Gastrocnemius medialis (tissue), 4 donors: ENCODE measurements at regions not wholly inside any gene's neighbourhood (a gene's known extent, or its start where the extent isn't known, plus 50 kb on each side); places are given as distances from the start of the nearest gene placed in this dataset.

Experiments
- ATAC-seq, 2 donors: fragments of 150-250 bp; one replicate each; pipeline ENCODE4 v1.9.1; 2016
- DNase-seq, 2 donors: peaks; one replicate each; pipeline ENCODE4 v3.0.0-alpha.2; 2019
- H3K27ac ChIP-seq, 4 donors: fragments of 200-600 bp; sonication (generic); 1 replicate in 1 of 4; 2 replicates in 3 of 4; pipeline ENCODE4 v1.5.1; 2016 to 2018; ENCODE audit warnings: mild to moderate bottlenecking in 2 of 4, moderate library complexity in 1 of 4
- H3K27me3 ChIP-seq, 3 donors: fragments of 200-600 bp; sonication (generic) in 2 of 3; 1 replicate in 1 of 3; 2 replicates in 2 of 3; pipeline versions ENCODE4 v1.5.1 to v1.6.0; 2016 to 2019; ENCODE audit warnings: mild to moderate bottlenecking in 1 of 3, moderate library complexity in 1 of 3
- H3K36me3 ChIP-seq, 2 donors: fragments of 200-600 bp; sonication (generic) in 1 of 2; one replicate each; pipeline ENCODE4 v1.5.1; 2017 to 2018
- H3K4me1 ChIP-seq, 2 donors: fragments of 200-600 bp; sonication (generic) in 1 of 2; one replicate each; pipeline ENCODE4 v1.5.1; 2016 to 2017; ENCODE audit warnings: mild to moderate bottlenecking in 2 of 2
- H3K4me3 ChIP-seq, 4 donors: fragments of 200-600 bp; sonication (generic) in 3 of 4; 1 replicate in 1 of 4; 2 replicates in 3 of 4; pipeline ENCODE4 v1.5.1; 2016 to 2019; ENCODE audit warnings: mild to moderate bottlenecking in 2 of 4
- H3K9me3 ChIP-seq, 3 donors: fragments of 200-600 bp; sonication (generic) in 2 of 3; 1 replicate in 1 of 3; 2 replicates in 2 of 3; pipeline ENCODE4 v1.5.1; 2016 to 2019
- POLR2A ChIP-seq, 2 donors: fragments of 450-650 bp; IDR thresholded peaks; one replicate each; pipeline ENCODE4 v1.6.1; 2017; ENCODE audit warnings: antibody characterized with exemption in 2 of 2, mild to moderate bottlenecking in 2 of 2, moderate library complexity in 2 of 2
- in situ Hi-C, 4 donors: fragments of 200-750 bp; cut with MboI; loops; one replicate each; pipeline versions ENCODE4 v1.15.0 to v1.8.0; 2017; ENCODE audit warnings: low sequenced_read_pairs in 4 of 4
- intact Hi-C: fragments of 100-400 bp; cut with DNase I; formaldehyde crosslinking; loops from one replicate; pipeline ENCODE4 v1.15.1; 2023; ENCODE audit warnings: low total_unique reads
- TF ChIP-seq, protein P1 (sequence below), 5 experiments: fragments of 450-650 bp in 3 of 5; fragments of 200-600 bp in 2 of 5; sonication (generic) in 2 of 5; IDR thresholded peaks in 4 of 5; conservative IDR thresholded peaks in 1 of 5; 1 replicate in 4 of 5; 2 replicates in 1 of 5; pipeline ENCODE4 v1.5.1; 2016 to 2019; ENCODE audit warnings: antibody characterized with exemption in 5 of 5, mild to moderate bottlenecking in 3 of 5, moderate library complexity in 3 of 5

GRCh38 chr10:8803992-8804391 lies 749.5 kb downstream of the GATA3 start:
- Histone ChIP-seq H3K27ac (no peak overlapping the region), H3K27me3 (no peaks in the 10 kb centered on the region), H3K4me3 (no peak overlapping the region), H3K36me3 (no peaks in the 10 kb centered on the region), H3K4me1 (no peaks in the 10 kb centered on the region), H3K9me3 (no peaks in the 10 kb centered on the region)
- no peak for DNase-seq
- intact Hi-C loops, result no loop called here
- TF ChIP-seq, protein P1, sequence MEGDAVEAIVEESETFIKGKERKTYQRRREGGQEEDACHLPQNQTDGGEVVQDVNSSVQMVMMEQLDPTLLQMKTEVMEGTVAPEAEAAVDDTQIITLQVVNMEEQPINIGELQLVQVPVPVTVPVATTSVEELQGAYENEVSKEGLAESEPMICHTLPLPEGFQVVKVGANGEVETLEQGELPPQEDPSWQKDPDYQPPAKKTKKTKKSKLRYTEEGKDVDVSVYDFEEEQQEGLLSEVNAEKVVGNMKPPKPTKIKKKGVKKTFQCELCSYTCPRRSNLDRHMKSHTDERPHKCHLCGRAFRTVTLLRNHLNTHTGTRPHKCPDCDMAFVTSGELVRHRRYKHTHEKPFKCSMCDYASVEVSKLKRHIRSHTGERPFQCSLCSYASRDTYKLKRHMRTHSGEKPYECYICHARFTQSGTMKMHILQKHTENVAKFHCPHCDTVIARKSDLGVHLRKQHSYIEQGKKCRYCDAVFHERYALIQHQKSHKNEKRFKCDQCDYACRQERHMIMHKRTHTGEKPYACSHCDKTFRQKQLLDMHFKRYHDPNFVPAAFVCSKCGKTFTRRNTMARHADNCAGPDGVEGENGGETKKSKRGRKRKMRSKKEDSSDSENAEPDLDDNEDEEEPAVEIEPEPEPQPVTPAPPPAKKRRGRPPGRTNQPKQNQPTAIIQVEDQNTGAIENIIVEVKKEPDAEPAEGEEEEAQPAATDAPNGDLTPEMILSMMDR (IDR thresholded peaks at IDR 0.05 in 4 of 5, conservative IDR thresholded peaks at IDR 0.05 in 1 of 5), result no peak
- no peak for TF ChIP-seq POLR2A (IDR thresholded peaks at IDR 0.05)
- no peak for ATAC-seq
- in situ Hi-C loops, result no loop called here

- in situ Hi-C loops, result no loop called here
- TF ChIP-seq, protein P1 (IDR thresholded peaks at IDR 0.05 in 4 of 5, conservative IDR thresholded peaks at IDR 0.05 in 1 of 5), result no peak
- no peak for TF ChIP-seq POLR2A (IDR thresholded peaks at IDR 0.05)
Observed at GRCh38 chr10:8810677-8811076, 756.2 kb downstream of the GATA3 start.

DNA sequence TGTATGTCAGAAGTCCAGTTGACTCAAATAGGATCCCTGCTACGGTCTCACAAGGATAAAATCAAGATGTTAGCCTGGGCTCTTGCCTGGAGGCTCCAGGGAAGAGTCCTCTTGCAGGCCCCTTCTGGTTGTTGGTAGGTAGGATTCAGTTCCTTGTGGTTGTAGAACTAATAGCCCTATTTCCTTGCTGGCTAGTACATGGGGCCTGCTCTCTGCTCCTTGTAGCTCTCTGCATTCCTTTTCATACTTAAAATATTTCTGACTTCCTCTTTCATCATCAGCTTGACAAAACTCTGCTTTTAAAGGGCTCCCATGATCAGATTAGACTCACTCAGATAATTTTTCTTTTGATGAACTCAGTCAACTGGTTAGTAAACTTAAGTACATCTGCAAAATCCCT lies 756.7 kb downstream of the GATA3 start:
- DNase-seq (no peak), ATAC-seq (no peak)
- H3K9me3 ChIP-seq, result no peaks in the 10 kb centered on the region
- in situ Hi-C loops, result no loop called here
- TF ChIP-seq, protein P1 (IDR thresholded peaks at IDR 0.05 in 4 of 5, conservative IDR thresholded peaks at IDR 0.05 in 1 of 5), result no peak
- no peak for TF ChIP-seq POLR2A (IDR thresholded peaks at IDR 0.05)
- no peak overlapping the region for H3K27ac ChIP-seq
- intact Hi-C loops, result no loop called here
- no peaks in the 10 kb centered on the region for H3K4me1 ChIP-seq
- H3K27me3 ChIP-seq, result no peaks in the 10 kb centered on the region
- no peak overlapping the region for H3K4me3 ChIP-seq
- H3K36me3 ChIP-seq, result no peaks in the 10 kb centered on the region

More at GRCh38 chr10:8810677-8811076, 756.2 kb downstream of the GATA3 start:
- Histone ChIP-seq H3K27ac (no peak overlapping the region), H3K4me1 (no peaks in the 10 kb centered on the region), H3K9me3 (no peaks in the 10 kb centered on the region), H3K27me3 (no peaks in the 10 kb centered on the region), H3K4me3 (no peak overlapping the region), H3K36me3 (no peaks in the 10 kb centered on the region)
- intact Hi-C loops, result no loop called here
- no peak for DNase-seq
- no peak for ATAC-seq

DNA sequence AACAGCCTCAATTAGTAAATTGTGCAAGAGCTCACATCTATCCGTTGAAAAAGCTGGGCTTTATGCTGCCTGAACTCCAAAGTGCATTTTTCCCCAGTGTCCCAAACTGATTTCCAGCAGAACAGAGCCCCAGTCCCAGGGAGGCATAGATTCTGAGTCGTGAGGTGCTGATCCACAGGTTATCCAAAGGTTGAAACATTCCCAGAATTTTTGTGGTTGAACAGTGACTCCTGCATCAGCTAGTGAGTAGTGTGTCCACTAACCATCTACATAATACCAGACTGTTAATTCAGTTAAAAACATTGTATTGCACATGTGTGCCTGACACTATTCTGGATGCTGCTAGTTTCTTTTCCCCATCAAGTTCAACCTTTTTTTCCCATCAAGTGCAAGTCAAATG lies 761.5 kb downstream of the GATA3 start:
- Histone ChIP-seq H3K4me3 (no peak overlapping the region), H3K9me3 (no peaks in the 10 kb centered on the region), H3K4me1 (no peaks in the 10 kb centered on the region), H3K27ac (no peak overlapping the region), H3K27me3 (no peaks in the 10 kb centered on the region), H3K36me3 (no peaks in the 10 kb centered on the region)
- in situ Hi-C loops (no loop called here), intact Hi-C loops (no loop called here)
- TF ChIP-seq POLR2A (IDR thresholded peaks at IDR 0.05), result no peak
- TF ChIP-seq, protein P1 (IDR thresholded peaks at IDR 0.05 in 4 of 5, conservative IDR thresholded peaks at IDR 0.05 in 1 of 5), result no peak
- ATAC-seq (no peak), DNase-seq (no peak)

DNA sequence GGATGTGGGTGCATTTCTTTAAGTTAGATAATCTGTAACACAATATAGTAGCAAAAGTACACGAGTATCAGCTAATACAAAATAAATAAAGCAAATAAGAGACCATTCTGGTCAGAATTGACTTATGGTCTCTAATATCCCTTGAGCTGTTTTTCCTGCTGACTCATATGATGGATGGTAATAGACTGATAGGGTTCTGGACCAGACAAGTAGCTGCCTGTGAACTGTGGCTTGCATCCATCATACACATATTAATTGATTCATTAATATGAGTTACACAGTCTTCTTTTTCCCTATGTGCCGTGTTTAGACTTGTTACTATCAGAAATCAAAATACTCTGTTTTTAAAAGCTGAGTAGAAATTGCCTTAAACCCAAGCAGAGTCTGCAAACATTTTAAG lies 762.8 kb downstream of the GATA3 start:
- H3K9me3 ChIP-seq, result no peaks in the 10 kb centered on the region
- no peak overlapping the region for H3K4me3 ChIP-seq
- TF ChIP-seq, protein P1 (IDR thresholded peaks at IDR 0.05 in 4 of 5, conservative IDR thresholded peaks at IDR 0.05 in 1 of 5), result no peak
- no peak for TF ChIP-seq POLR2A (IDR thresholded peaks at IDR 0.05)
- H3K27ac ChIP-seq, result no peak overlapping the region
- in situ Hi-C loops, result no loop called here
- DNase-seq (no peak), ATAC-seq (no peak)
- H3K27me3 ChIP-seq, result no peaks in the 10 kb centered on the region
- no peaks in the 10 kb centered on the region for H3K36me3 ChIP-seq
- intact Hi-C loops, result no loop called here
- no peaks in the 10 kb centered on the region for H3K4me1 ChIP-seq
